Gastroesophageal sphincter (tissue), 4 donors: ENCODE measurements at regions not wholly inside any gene's neighbourhood (a gene's known extent, or its start where the extent isn't known, plus 50 kb on each side); places are given as distances from the start of the nearest gene placed in this dataset.

Experiments used
- ATAC-seq: fragments of 150-250 bp; one replicate; pipeline ENCODE4 v1.9.1; 2016; ENCODE audit warnings: mild to moderate bottlenecking, moderate library complexity
- H3K27ac ChIP-seq, 4 donors: fragments of 200-600 bp; sonication (generic) in 3 of 4; 1 replicate in 3 of 4; 2 replicates in 1 of 4; pipeline ENCODE4 v1.5.1; 2016 to 2019
- H3K27me3 ChIP-seq: fragments of 200-600 bp; sonication (generic); one replicate; pipeline ENCODE4 v1.5.1; 2019
- H3K36me3 ChIP-seq, 2 donors: fragments of 200-600 bp; sonication (generic); one replicate each; pipeline ENCODE4 v1.5.1; 2019; ENCODE audit warnings: control low read depth in 1 of 2
- H3K4me1 ChIP-seq, 3 donors: fragments of 200-600 bp; sonication (generic); 1 replicate in 2 of 3; 2 replicates in 1 of 3; pipeline ENCODE4 v1.5.1; 2016 to 2019; ENCODE audit warnings: control low read depth in 2 of 3
- H3K4me3 ChIP-seq, 2 donors: fragments of 200-600 bp; sonication (generic); one replicate each; pipeline ENCODE4 v1.5.1; 2019; ENCODE audit warnings: mild to moderate bottlenecking in 1 of 2, moderate library complexity in 1 of 2
- H3K9me3 ChIP-seq, 3 donors: fragments of 200-600 bp; sonication (generic); one replicate each; pipeline ENCODE4 v1.5.1; 2017 to 2019; ENCODE audit warnings: control low read depth in 2 of 3
- EP300 ChIP-seq: sonication (generic); formaldehyde crosslinking; IDR thresholded peaks from one replicate; pipeline ENCODE4 v1.6.1; 2017; ENCODE audit warnings: antibody characterized with exemption, mild to moderate bottlenecking
- POLR2A ChIP-seq, 2 donors: fragments of 450-650 bp; IDR thresholded peaks; one replicate each; pipeline ENCODE4 v1.6.1; 2017; ENCODE audit warnings: antibody characterized with exemption in 2 of 2, mild to moderate bottlenecking in 2 of 2, moderate library complexity in 1 of 2
- POLR2AphosphoS5 ChIP-seq: sonication (generic); formaldehyde crosslinking; IDR thresholded peaks from one replicate; pipeline ENCODE4 v1.6.1; 2017; ENCODE audit warnings: antibody characterized with exemption
- whole genome bisulfite sequencing, 2 donors: methylation state at CpG; one replicate each; pipeline ENCODE4 v1.1.5; 2018; ENCODE audit warnings: low coverage in 1 of 2; 5-methylcytosine and 5-hydroxymethylcytosine counted together
- TF ChIP-seq, protein P1 (sequence below), 4 experiments: fragments of 200-600 bp in 2 of 4; fragments of 450-650 bp in 2 of 4; sonication (generic) in 1 of 4; IDR thresholded peaks; one replicate each; pipeline ENCODE4 v1.5.1; 2017 to 2019; ENCODE audit warnings: antibody characterized with exemption in 4 of 4, mild to moderate bottlenecking in 2 of 4, moderate library complexity in 2 of 4

DNA sequence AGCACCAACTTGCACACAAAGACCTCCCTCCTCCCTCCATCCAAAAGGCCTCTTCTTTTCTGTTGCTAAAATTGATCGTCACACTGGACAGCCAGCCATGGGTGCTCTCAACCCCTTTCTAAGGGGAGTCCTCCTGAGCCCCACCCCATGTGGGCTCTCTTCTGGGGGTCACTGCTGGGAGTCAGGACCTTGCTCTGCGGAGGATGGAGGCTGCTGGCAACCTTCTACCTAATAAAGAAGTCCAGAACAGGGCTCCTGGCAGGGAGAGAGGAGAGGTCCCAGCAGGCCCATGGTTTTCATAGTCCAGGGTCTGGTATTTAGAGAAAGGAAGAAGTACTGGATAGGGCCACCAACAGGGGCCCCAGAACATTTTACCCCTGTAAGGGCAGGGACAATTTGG is 67.6 kb upstream of the OTOS start:
- H3K27ac ChIP-seq, result no peak overlapping the region
- no peaks in the 10 kb centered on the region for H3K4me1 ChIP-seq
- 100% methylated on average over 1 of the region's 2 CpGs for WGBS, 2 donors
- no peak overlapping the region for H3K4me3 ChIP-seq
- no peaks in the 10 kb centered on the region for H3K36me3 ChIP-seq
- peaks cover 0 to 24% (median 0%) of the 10 kb centered on the region in 3 donors for H3K9me3 ChIP-seq
- no peak for ATAC-seq
- TF ChIP-seq POLR2AphosphoS5, result no peak
- TF ChIP-seq, protein P1, sequence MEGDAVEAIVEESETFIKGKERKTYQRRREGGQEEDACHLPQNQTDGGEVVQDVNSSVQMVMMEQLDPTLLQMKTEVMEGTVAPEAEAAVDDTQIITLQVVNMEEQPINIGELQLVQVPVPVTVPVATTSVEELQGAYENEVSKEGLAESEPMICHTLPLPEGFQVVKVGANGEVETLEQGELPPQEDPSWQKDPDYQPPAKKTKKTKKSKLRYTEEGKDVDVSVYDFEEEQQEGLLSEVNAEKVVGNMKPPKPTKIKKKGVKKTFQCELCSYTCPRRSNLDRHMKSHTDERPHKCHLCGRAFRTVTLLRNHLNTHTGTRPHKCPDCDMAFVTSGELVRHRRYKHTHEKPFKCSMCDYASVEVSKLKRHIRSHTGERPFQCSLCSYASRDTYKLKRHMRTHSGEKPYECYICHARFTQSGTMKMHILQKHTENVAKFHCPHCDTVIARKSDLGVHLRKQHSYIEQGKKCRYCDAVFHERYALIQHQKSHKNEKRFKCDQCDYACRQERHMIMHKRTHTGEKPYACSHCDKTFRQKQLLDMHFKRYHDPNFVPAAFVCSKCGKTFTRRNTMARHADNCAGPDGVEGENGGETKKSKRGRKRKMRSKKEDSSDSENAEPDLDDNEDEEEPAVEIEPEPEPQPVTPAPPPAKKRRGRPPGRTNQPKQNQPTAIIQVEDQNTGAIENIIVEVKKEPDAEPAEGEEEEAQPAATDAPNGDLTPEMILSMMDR (IDR thresholded peaks at IDR 0.05), result no peak
- no peak for TF ChIP-seq EP300
- TF ChIP-seq POLR2A (IDR thresholded peaks at IDR 0.05), result no peak
- H3K27me3 ChIP-seq, result peaks cover 61% of the 10 kb centered on the region

DNA sequence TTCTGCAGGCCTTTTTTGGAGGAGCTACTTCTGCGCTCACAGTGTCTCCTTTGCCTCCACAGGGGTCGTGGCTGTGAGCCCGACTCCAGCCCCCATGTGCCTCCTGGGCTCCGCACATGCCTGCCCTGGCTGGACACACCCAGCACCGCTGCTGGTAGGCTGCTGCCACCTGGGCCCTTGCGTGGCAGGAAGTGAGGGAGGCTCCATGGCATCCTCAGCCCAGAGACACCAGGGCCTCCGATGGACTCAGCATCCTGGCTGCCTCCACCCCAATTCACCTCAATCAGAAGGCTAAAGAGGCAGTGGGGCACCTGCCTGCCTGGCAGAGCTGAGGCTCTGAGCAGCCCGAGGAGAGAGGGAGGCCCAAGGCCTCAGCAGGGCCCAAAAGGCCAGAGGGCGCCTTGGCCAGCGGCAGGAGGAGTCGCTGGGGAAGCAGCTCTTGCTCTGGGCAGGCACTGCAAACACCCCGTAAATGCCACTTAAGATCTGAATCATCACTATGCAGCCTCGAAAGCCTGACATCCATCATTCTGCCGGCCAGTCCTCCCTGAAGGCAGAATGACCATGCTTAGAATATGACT is 68.3 kb upstream of the OTOS start:
- peaks cover 0 to 24% (median 0%) of the 10 kb centered on the region in 3 donors for H3K9me3 ChIP-seq
- TF ChIP-seq POLR2AphosphoS5, result no peak
- TF ChIP-seq, protein P1 (IDR thresholded peaks at IDR 0.05), result no peak
- no peak for TF ChIP-seq EP300
- no peak for TF ChIP-seq POLR2A (IDR thresholded peaks at IDR 0.05)
- H3K27me3 ChIP-seq, result peaks cover 56% of the 10 kb centered on the region
- no peak overlapping the region for H3K27ac ChIP-seq
- ATAC-seq, result no peak
- 66 to 92% methylated on average over 2 to 4 of the region's 14 CpGs for WGBS, 2 donors
- no peak overlapping the region for H3K4me3 ChIP-seq
- no peaks in the 10 kb centered on the region for H3K4me1 ChIP-seq
- H3K36me3 ChIP-seq, result no peaks in the 10 kb centered on the region

DNA sequence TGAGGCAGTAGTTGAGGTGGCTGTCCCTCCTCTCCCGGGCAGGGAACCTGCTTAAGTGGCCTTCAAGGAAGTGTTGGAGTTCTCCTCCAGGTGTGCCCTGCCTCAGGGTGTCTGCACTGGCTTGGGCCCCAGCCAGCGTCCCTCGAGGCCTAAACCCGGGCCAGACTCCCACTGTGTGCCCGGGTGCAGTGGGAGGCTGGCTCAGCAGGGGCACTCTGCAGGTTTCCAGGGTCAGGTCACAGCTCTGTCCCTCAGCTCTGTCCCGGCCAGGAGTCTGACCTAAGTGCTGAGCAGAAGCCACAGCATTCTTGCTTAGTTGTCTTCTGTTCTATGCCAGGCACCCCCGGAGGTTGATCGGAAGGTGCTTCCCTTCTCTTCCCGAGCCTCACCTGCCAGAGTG is 69.0 kb upstream of the OTOS start:
- no peaks in the 10 kb centered on the region for H3K4me1 ChIP-seq
- ATAC-seq, result no peak
- no peaks in the 10 kb centered on the region for H3K36me3 ChIP-seq
- H3K9me3 ChIP-seq, result peaks cover 0 to 24% (median 0%) of the 10 kb centered on the region in 3 donors
- 80% methylated on average over 3 of the region's 9 CpGs; no CpG with 5 or more reads in 1 of the 2 donors for WGBS, 2 donors
- no peak overlapping the region for H3K4me3 ChIP-seq
- TF ChIP-seq EP300 (no peak), POLR2AphosphoS5 (no peak), POLR2A (IDR thresholded peaks at IDR 0.05) (no peak)
- TF ChIP-seq, protein P1 (IDR thresholded peaks at IDR 0.05), result no peak
- peaks cover 48% of the 10 kb centered on the region for H3K27me3 ChIP-seq
- H3K27ac ChIP-seq, result no peak overlapping the region

DNA sequence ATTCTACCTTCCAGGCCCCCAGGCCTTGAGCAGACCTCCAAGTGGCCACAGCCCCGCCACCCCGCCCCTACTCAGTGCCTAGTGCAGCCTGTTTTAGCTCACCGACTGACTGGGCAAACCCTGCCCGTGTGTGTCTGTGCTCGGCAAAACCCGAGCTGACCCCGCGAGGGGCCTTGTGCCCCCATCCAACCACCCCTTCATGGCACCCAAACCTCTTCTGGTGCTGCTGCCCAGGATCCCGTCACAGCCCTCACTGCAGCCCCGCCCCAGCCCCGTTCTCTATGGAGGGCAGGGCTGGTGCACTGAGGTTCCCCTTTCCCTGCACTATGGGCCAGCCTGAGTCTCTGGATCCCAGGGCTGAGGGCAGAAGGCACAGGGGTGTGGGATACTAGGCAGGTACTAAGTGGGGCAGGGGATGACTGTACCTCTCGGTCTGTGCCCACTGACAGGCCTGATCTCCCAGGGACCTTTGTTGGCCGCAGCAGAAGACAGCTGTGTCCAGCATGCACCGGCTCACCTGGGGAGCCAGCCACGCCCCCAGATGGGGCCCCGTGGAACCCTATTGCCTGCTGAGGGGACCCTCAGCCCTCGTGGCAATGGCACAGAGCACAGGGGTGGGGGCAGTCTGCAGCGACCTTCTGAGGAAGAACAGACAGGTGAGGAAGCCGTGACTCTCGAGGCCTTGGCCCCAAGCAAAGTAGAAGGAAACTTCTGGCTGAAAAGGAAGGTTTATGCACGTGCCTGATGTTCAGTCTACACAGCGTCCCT is 69.9 kb upstream of the OTOS start:
- WGBS, 2 donors, result 63 to 80% methylated on average over 2 to 6 of the region's 22 CpGs
- no peak for ATAC-seq
- peaks cover 47% of the 10 kb centered on the region for H3K27me3 ChIP-seq
- H3K27ac ChIP-seq, result no peak overlapping the region
- no peaks in the 10 kb centered on the region for H3K4me1 ChIP-seq
- no peaks in the 10 kb centered on the region for H3K36me3 ChIP-seq
- H3K9me3 ChIP-seq, result peaks cover 0 to 22% (median 0%) of the 10 kb centered on the region in 3 donors
- no peak overlapping the region for H3K4me3 ChIP-seq
- TF ChIP-seq EP300 (no peak), POLR2AphosphoS5 (no peak), POLR2A (IDR thresholded peaks at IDR 0.05) (no peak)
- TF ChIP-seq, protein P1 (IDR thresholded peaks at IDR 0.05), result no peak

DNA sequence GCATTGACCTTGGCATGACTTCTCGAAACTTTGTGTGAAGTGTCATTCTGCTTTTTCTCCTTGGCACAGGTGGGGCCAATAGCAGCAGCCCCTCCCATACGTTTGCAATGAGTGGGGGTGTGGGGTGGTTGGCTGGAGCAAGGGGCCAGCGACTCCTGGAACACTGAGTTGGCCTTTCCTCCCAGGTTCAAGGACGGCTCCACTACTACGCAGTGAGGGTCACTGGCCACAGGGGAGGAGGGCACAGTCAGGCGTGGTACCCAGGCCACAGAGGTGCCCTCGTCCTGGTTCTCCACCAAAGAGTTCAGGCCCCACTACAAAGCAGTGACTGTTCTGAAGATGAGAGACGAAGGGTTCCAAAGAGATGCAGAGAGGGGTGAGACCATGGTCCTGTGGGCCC is 70.6 kb upstream of the OTOS start:
- no peaks in the 10 kb centered on the region for H3K36me3 ChIP-seq
- ATAC-seq, result no peak
- 88 to 100% methylated on average over 1 to 2 of the region's 8 CpGs for WGBS, 2 donors
- TF ChIP-seq, protein P1 (IDR thresholded peaks at IDR 0.05), result no peak
- TF ChIP-seq POLR2A (IDR thresholded peaks at IDR 0.05) (no peak), EP300 (no peak), POLR2AphosphoS5 (no peak)
- H3K27me3 ChIP-seq, result peaks cover 55% of the 10 kb centered on the region
- peaks cover 0 to 15% (median 0%) of the 10 kb centered on the region in 3 donors for H3K9me3 ChIP-seq
- no peak overlapping the region for H3K4me3 ChIP-seq
- H3K27ac ChIP-seq, result no peak overlapping the region
- H3K4me1 ChIP-seq, result no peaks in the 10 kb centered on the region
